Fibroblast of lung (primary cell): ENCODE measurements at regions not wholly inside any gene's neighbourhood (a gene's known extent, or its start where the extent isn't known, plus 50 kb on each side); places are given as distances from the start of the nearest gene placed in this dataset.

Source experiments
- CTCF ChIP-seq, 2 donors: IDR thresholded peaks in 1 of 2; conservative IDR thresholded peaks in 1 of 2; 1 replicate in 1 of 2; 2 replicates in 1 of 2; pipeline ENCODE4 v1.5.1; 2011 to 2012; ENCODE audit warnings: low read length in 2 of 2, control low read depth in 1 of 2, inconsistent platforms in 1 of 2, low read depth in 1 of 2, mild to moderate bottlenecking in 1 of 2
- EZH2 ChIP-seq: IDR thresholded peaks from 2 replicates; pipeline ENCODE4 v1.5.1; 2012; ENCODE audit warnings: low read length, control low read depth, mild to moderate bottlenecking; ENCODE audit errors: missing control alignments

DNA sequence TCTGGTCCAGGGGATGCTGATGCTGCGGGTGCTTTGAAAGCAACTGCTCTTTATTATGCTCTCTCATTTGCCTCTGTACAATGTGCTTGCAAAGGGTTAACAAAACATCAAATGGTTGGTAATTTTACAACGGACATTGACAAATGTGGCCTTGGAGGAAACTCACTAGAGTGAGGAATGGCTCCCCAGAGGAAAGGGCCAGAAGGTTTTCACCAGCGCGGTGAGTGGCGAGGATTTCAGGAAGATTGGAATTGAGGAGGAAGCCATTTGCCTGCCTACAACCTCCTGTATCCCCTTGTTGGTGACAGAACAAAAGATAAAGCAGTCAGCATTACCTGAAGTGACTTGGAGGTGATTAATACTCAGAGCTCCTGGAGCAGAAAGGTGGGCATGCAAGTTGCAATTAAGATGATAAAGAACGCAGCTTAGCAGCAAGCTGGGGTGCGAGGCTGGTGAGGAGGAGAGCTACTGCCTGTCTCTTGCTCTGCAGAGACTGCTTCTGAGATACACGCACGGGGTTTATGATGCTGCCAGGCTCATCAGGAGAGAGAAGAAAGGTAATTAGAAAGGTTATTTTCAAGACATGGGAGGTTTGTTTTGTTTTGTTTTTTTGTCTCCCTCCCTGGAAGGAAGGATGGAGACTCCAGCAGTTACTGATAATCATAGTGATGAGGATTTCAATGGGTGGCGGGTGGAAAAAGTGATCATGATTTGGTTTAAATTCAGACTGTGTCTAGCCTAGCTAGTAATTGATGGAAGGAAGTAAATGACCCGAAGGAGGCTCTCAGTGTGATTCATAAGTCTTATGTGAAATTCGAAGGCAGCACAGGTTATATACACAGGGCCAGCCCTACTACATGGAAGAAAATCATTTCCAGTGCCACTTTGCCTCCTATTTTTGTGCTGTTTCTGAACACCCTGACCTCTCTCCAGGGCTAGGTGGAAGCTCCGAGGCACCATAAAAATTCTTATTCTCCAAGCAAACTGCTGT, 141.6 kb upstream of the DTNBP1 start:
- TF ChIP-seq EZH2 (no peak), CTCF (conservative IDR thresholded peaks at IDR 0.05 in 1 of 2, IDR thresholded peaks at IDR 0.05 in 1 of 2; ENCODE audit: low read depth in 1 of 2, low read length in 2 of 2) (no peak)
